WTC11 (cell line): ENCODE measurements at regions not wholly inside any gene's neighbourhood (a gene's known extent, or its start where the extent isn't known, plus 50 kb on each side); places are given as distances from the start of the nearest gene placed in this dataset.

ENCODE experiments used
- RORB ChIP-seq: fragments of 250-450 bp; sonication (Bioruptor Pico); IDR thresholded peaks from 2 replicates; pipeline ENCODE4 v1.9.0; 2021; ENCODE audit warnings: mild to moderate bottlenecking
- TF ChIP-seq, protein P1 (sequence below): fragments of 200-600 bp; IDR thresholded peaks from 2 replicates; pipeline ENCODE4 v1.8.0; 2022; ENCODE audit warnings: antibody characterized with exemption
- TF ChIP-seq, protein P2 (sequence below): sonication (generic); formaldehyde crosslinking; IDR thresholded peaks from 2 replicates; pipeline ENCODE4 v1.8.0; 2023; ENCODE audit warnings: missing genetic modification reagents, mild to moderate bottlenecking, borderline replicate concordance
- TF ChIP-seq, protein P3 (sequence below): sonication (generic); formaldehyde crosslinking; IDR thresholded peaks from 2 replicates; pipeline ENCODE4 v1.8.0; 2022; ENCODE audit warnings: mild to moderate bottlenecking, missing genetic modification reagents

DNA sequence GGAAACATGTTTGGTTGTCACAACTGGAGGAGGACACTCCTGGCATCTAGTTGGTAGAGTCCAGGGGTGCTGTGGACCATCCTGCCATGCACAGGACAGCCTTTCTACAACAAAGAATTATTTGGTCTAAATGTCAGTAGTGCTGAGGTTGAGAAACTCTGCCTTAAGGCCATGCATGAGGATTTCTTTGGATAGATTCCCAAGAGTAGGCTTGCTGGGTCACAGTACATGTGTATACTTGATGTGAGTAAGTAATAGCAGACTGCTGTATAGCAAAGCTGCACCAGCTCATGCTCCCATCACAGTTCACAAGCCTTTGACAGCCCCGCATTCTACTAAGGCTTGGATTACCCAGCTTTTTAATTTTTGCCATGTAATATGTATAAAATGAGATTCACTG, 151.3 kb downstream of the MFSD1 start:
- TF ChIP-seq, protein P1, sequence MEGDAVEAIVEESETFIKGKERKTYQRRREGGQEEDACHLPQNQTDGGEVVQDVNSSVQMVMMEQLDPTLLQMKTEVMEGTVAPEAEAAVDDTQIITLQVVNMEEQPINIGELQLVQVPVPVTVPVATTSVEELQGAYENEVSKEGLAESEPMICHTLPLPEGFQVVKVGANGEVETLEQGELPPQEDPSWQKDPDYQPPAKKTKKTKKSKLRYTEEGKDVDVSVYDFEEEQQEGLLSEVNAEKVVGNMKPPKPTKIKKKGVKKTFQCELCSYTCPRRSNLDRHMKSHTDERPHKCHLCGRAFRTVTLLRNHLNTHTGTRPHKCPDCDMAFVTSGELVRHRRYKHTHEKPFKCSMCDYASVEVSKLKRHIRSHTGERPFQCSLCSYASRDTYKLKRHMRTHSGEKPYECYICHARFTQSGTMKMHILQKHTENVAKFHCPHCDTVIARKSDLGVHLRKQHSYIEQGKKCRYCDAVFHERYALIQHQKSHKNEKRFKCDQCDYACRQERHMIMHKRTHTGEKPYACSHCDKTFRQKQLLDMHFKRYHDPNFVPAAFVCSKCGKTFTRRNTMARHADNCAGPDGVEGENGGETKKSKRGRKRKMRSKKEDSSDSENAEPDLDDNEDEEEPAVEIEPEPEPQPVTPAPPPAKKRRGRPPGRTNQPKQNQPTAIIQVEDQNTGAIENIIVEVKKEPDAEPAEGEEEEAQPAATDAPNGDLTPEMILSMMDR = no peak
- TF ChIP-seq, protein P2, sequence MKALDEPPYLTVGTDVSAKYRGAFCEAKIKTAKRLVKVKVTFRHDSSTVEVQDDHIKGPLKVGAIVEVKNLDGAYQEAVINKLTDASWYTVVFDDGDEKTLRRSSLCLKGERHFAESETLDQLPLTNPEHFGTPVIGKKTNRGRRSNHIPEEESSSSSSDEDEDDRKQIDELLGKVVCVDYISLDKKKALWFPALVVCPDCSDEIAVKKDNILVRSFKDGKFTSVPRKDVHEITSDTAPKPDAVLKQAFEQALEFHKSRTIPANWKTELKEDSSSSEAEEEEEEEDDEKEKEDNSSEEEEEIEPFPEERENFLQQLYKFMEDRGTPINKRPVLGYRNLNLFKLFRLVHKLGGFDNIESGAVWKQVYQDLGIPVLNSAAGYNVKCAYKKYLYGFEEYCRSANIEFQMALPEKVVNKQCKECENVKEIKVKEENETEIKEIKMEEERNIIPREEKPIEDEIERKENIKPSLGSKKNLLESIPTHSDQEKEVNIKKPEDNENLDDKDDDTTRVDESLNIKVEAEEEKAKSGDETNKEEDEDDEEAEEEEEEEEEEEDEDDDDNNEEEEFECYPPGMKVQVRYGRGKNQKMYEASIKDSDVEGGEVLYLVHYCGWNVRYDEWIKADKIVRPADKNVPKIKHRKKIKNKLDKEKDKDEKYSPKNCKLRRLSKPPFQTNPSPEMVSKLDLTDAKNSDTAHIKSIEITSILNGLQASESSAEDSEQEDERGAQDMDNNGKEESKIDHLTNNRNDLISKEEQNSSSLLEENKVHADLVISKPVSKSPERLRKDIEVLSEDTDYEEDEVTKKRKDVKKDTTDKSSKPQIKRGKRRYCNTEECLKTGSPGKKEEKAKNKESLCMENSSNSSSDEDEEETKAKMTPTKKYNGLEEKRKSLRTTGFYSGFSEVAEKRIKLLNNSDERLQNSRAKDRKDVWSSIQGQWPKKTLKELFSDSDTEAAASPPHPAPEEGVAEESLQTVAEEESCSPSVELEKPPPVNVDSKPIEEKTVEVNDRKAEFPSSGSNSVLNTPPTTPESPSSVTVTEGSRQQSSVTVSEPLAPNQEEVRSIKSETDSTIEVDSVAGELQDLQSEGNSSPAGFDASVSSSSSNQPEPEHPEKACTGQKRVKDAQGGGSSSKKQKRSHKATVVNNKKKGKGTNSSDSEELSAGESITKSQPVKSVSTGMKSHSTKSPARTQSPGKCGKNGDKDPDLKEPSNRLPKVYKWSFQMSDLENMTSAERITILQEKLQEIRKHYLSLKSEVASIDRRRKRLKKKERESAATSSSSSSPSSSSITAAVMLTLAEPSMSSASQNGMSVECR = no peak
- TF ChIP-seq, protein P3, sequence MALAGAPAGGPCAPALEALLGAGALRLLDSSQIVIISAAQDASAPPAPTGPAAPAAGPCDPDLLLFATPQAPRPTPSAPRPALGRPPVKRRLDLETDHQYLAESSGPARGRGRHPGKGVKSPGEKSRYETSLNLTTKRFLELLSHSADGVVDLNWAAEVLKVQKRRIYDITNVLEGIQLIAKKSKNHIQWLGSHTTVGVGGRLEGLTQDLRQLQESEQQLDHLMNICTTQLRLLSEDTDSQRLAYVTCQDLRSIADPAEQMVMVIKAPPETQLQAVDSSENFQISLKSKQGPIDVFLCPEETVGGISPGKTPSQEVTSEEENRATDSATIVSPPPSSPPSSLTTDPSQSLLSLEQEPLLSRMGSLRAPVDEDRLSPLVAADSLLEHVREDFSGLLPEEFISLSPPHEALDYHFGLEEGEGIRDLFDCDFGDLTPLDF = no peak
- no peak for TF ChIP-seq RORB (CRISPR knock-in tag)
